ENCODE measurements at regions not wholly inside any gene's neighbourhood (a gene's known extent, or its start where the extent isn't known, plus 50 kb on each side); places are given as distances from the start of the nearest gene placed in this dataset.
"Not testable (repeated sequence)": the region's sequence is repeated elsewhere in the genome, so short reads cannot be mapped to it uniquely, and the experiment has no call there.

- no peaks in the 10 kb centered on the region for H3K36me3 ChIP-seq
- H3K9me3 ChIP-seq (replicated peaks) = no peaks in the 10 kb centered on the region
- no peak overlapping the region for H3K27ac ChIP-seq
- H3K27me3 ChIP-seq = no peaks in the 10 kb centered on the region
- H3K4me1 ChIP-seq = no peaks in the 10 kb centered on the region
- no peak for DNase-seq
- no peak overlapping the region for H3K4me3 ChIP-seq
These were observed 844.5 kb upstream of the RAG2 start for GRCh38 chr11:37442576-37442975.

- H3K27me3 ChIP-seq; H3K36me3 ChIP-seq; H3K4me3 ChIP-seq; DNase-seq; H3K27ac ChIP-seq; H3K9me3 ChIP-seq (replicated peaks); H3K4me1 ChIP-seq: not testable (repeated sequence)
These were observed 833.7 kb upstream of the RAG2 start for GRCh38 chr11:37431633-37432230.

- not testable (repeated sequence) for H3K9me3 ChIP-seq (replicated peaks); DNase-seq; H3K4me3 ChIP-seq; H3K36me3 ChIP-seq; H3K27me3 ChIP-seq; H3K27ac ChIP-seq; H3K4me1 ChIP-seq
These were observed 833.1 kb upstream of the RAG2 start for GRCh38 chr11:37430966-37431632.

- Histone ChIP-seq H3K9me3 (replicated peaks) (no peaks in the 10 kb centered on the region), H3K4me3 (no peak overlapping the region), H3K27me3 (no peaks in the 10 kb centered on the region), H3K4me1 (no peaks in the 10 kb centered on the region), H3K36me3 (no peaks in the 10 kb centered on the region), H3K27ac (no peak overlapping the region)
- no peak for DNase-seq
These were observed 824.5 kb upstream of the RAG2 start for GRCh38 chr11:37422511-37422910.

- Histone ChIP-seq H3K9me3 (replicated peaks) (no peaks in the 10 kb centered on the region), H3K27ac (no peak overlapping the region), H3K4me3 (no peak overlapping the region), H3K4me1 (no peaks in the 10 kb centered on the region), H3K36me3 (no peaks in the 10 kb centered on the region), H3K27me3 (no peaks in the 10 kb centered on the region)
- DNase-seq = no peak
These were observed 813.3 kb upstream of the RAG2 start for GRCh38 chr11:37411289-37411688.

GRCh38 chr11:37409124-37409523 is 811.1 kb upstream of the RAG2 start:
- H3K4me3 ChIP-seq = no peak overlapping the region
- no peak overlapping the region for H3K27ac ChIP-seq

GRCh38 chr11:37407461-37407860 is 809.4 kb upstream of the RAG2 start:
- no peak overlapping the region for H3K4me3 ChIP-seq
- H3K4me1 ChIP-seq = no peaks in the 10 kb centered on the region
- H3K27me3 ChIP-seq = no peaks in the 10 kb centered on the region
- no peak overlapping the region for H3K27ac ChIP-seq
- H3K9me3 ChIP-seq (replicated peaks) = no peaks in the 10 kb centered on the region
- DNase-seq = no peak
- no peaks in the 10 kb centered on the region for H3K36me3 ChIP-seq

More at GRCh38 chr11:37409124-37409523, 811.1 kb upstream of the RAG2 start:
- no peak for DNase-seq
- no peaks in the 10 kb centered on the region for H3K9me3 ChIP-seq (replicated peaks)
- H3K27me3 ChIP-seq = no peaks in the 10 kb centered on the region
- H3K36me3 ChIP-seq = no peaks in the 10 kb centered on the region
- H3K4me1 ChIP-seq = no peaks in the 10 kb centered on the region

GRCh38 chr11:37406651-37407050 is 808.6 kb upstream of the RAG2 start:
- Histone ChIP-seq H3K36me3 (no peaks in the 10 kb centered on the region), H3K4me1 (no peaks in the 10 kb centered on the region), H3K27me3 (no peaks in the 10 kb centered on the region), H3K27ac (no peak overlapping the region), H3K4me3 (no peak overlapping the region), H3K9me3 (replicated peaks) (no peaks in the 10 kb centered on the region)
- DNase-seq = no peak

- Histone ChIP-seq H3K4me3 (no peak overlapping the region), H3K27ac (no peak overlapping the region), H3K9me3 (replicated peaks) (no peaks in the 10 kb centered on the region), H3K36me3 (no peaks in the 10 kb centered on the region), H3K4me1 (no peaks in the 10 kb centered on the region), H3K27me3 (no peaks in the 10 kb centered on the region)
- DNase-seq = no peak
These were observed 806.2 kb upstream of the RAG2 start for GRCh38 chr11:37404231-37404630.

GRCh38 chr11:37402663-37403062 is 804.6 kb upstream of the RAG2 start:
- H3K9me3 ChIP-seq (replicated peaks) = no peaks in the 10 kb centered on the region
- no peak for DNase-seq
- no peaks in the 10 kb centered on the region for H3K36me3 ChIP-seq
- no peak overlapping the region for H3K27ac ChIP-seq
- no peak overlapping the region for H3K4me3 ChIP-seq
- H3K27me3 ChIP-seq = no peaks in the 10 kb centered on the region
- no peaks in the 10 kb centered on the region for H3K4me1 ChIP-seq

GRCh38 chr11:37394236-37394870 is 796.3 kb upstream of the RAG2 start:
- Histone ChIP-seq H3K27me3 (no peaks in the 10 kb centered on the region), H3K4me3 (no peak overlapping the region), H3K36me3 (no peaks in the 10 kb centered on the region), H3K27ac (no peak overlapping the region), H3K4me1 (no peaks in the 10 kb centered on the region), H3K9me3 (replicated peaks) (peaks cover 5% of the 10 kb centered on the region; the same call in 1 of the 2 replicates)
- peak in 1 of 2 experiments; percentile 5 for DNase-seq

GRCh38 chr11:37391615-37392014 is 793.6 kb upstream of the RAG2 start:
- Histone ChIP-seq H3K36me3 (no peaks in the 10 kb centered on the region), H3K4me3 (no peak overlapping the region), H3K27me3 (no peaks in the 10 kb centered on the region), H3K27ac (no peak overlapping the region), H3K9me3 (replicated peaks) (peaks cover 5% of the 10 kb centered on the region; the same call in 1 of the 2 replicates), H3K4me1 (no peaks in the 10 kb centered on the region)
- DNase-seq = no peak

- Histone ChIP-seq H3K36me3 (no peaks in the 10 kb centered on the region), H3K9me3 (replicated peaks) (peaks cover 5% of the 10 kb centered on the region; the same call in 1 of the 2 replicates), H3K4me3 (no peak overlapping the region), H3K27ac (no peak overlapping the region), H3K27me3 (no peaks in the 10 kb centered on the region), H3K4me1 (no peaks in the 10 kb centered on the region)
- DNase-seq = no peak
These were observed 792.6 kb upstream of the RAG2 start for GRCh38 chr11:37390576-37391083.

GRCh38 chr11:37378958-37379357 is 780.9 kb upstream of the RAG2 start:
- 0 out of 2 replicates have a peak, but pooled peaks cover 3% of the 10 kb centered on the region for H3K27me3 ChIP-seq
- no peak overlapping the region for H3K4me3 ChIP-seq
- DNase-seq = no peak
- H3K9me3 ChIP-seq (replicated peaks) = no peaks in the 10 kb centered on the region
- H3K27ac ChIP-seq = no peak overlapping the region
- H3K36me3 ChIP-seq = no peaks in the 10 kb centered on the region
- no peaks in the 10 kb centered on the region for H3K4me1 ChIP-seq

- DNase-seq = no peak
- Histone ChIP-seq H3K9me3 (replicated peaks) (no peaks in the 10 kb centered on the region), H3K4me3 (no peak overlapping the region), H3K4me1 (no peaks in the 10 kb centered on the region), H3K27ac (no peak overlapping the region), H3K36me3 (no peaks in the 10 kb centered on the region), H3K27me3 (0 out of 2 replicates have a peak, but pooled peaks cover 3% of the 10 kb centered on the region)
These were observed 774.6 kb upstream of the RAG2 start for GRCh38 chr11:37372667-37373066.

Data from SJCRH30 (cell line).